Stimulated activated CD4-positive, alpha-beta T cell treated with anti-CD3 and anti-CD28 coated beads, Interleukin-15, amount 100 ng/mL, for 1 hour (primary cell): ENCODE measurements at regions not wholly inside any gene's neighbourhood (a gene's known extent, or its start where the extent isn't known, plus 50 kb on each side); places are given as distances from the start of the nearest gene placed in this dataset.

Source experiments
- DNase-seq, 2 donors: peaks; one replicate each; pipeline ENCODE4 v3.0.0-alpha.2; 2020; ENCODE audit warnings: low read depth in 1 of 2, low spot score in 1 of 2

DNA sequence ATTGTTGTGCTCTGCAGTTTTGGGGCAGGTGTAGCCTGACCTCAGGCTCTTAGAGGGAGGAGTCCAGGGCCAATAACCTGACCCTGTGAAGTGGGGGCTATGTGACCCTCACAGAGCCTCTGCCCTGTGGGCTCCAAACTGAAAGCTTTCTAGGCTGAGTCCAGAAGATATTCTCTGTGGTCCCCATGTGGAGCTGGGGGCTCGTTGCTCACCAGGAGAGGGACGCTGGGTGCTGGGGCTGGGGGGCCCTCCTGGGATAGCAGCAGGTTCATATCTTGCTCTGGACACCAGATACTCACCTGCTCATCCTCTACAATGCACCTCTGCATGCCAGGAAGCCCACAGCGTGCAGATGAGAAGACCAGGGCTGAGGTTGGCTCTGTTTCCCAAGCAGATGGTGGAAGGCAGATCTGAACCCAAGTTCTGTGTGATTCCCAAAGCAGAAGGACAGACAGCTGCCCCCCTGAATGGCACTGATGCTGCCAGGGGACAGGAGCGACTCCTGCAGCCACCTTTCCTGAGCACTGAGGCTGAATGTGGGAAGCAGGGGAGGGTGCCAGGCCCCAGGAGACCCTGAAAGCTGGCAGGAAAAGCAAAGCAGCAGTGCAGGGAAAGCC, 1022.0 kb downstream of the TBC1D22A start:
- no peak for DNase-seq

DNA sequence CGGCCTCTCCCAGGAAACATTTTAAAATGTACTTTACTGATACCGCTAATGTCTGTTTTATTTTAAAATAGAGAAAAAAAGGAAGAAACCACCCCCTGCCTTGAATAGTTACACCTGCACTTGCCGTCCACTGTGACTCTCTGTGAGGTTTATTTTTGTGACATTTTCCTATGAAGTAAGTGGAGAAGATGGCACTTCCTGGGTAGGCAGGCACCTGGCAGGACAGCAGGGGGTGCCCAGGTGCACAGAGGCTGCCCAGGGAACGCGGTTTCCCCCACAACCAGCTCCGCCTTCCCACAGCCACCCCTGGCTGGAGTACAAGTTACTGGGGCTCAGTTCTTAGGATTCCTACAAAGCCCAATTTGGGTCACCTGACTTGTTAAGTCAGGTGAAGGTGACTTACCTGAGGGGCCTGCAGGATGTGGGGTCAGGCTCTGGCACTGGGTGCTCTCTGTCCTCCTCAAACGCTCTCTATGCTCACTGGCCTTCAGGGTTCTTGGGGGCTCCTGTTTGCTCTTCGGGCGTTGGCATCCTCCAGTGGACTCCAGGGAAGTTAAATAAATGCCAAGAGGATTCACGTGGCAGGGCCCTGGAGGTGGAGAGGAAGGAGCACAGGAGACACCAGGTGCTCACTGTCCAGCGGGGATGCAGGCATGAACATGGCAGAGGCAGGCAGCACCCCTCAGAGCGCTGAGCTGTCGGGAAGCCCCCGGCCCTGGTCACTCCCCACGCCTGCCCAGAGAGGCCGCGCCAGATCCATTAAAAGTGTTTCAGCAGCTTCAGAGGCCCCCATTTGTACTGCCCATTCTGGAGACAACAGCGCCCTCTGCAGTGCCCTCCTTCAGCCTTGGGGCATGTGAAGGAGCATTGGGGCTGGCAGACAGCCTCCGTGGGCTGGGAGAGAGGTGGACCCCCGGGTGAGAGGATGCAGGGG, 1021.2 kb downstream of the TBC1D22A start:
- no peak for DNase-seq

DNA sequence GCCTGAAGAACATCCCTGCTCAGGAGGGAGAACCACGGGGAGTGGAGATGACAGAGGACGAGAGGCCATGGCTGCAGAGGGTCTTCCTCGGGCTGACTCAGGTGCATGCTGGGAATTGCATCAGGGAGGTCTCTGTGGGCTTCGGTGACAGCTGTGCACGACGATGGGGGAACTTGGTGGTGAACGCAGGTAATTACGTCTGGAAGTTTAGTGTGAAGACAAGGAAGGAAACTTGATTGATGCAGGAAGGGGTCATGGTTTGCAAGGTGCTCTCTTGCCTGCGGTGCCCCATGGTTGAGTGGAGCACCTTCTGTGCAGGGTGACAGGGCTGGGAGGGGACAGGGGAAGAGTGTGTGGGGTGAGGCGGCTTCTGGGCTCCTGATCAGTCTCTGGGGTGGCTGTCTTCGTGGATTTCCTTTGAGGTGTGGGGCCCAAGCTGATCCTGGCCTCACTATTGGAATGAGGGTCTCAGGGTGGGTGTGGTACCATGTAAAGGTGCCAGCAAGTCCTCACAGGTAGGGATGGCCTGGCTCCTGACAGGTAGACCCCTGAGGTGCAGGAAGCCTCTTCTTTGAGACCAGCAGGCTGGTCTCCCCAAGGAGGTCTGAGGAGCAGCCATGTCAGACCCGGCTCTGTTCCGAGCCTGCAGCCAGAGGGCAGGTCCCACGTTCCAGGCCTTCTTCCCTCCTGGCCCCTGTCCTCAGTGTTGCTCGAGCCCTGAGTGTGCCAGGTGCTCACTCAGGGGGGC, 1020.1 kb downstream of the TBC1D22A start:
- no peak for DNase-seq

DNA sequence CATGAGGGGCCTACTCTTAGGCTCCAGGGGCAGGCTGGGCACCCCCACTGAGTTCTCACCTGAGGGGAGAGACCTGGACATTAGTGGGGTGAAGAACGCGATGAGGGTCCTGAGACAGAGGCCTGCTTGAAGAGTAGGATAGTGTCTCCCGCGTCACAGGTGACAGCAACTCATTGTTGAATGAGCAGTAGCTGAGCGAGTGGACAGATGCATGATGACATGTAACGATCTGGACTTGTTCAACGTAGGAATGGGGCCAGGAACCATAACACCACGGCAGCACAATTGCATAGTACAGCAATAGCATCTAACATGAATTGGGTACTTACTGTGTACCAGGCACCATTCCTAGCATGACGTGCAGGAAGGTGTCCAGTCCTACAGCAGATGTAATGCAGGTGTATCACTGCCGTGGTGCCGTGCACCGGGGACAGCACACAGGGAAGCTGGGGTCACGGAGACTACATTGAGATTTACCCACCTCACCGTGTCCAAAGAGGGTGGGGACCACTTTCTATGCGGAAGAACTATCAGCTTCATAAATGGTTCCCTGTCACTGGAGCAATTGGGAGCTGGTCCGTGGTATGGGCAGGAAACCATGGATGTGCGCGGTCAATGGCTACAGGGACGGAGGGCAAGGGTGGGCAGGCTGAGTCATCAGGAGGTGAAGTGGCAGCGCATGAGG, 1019.1 kb downstream of the TBC1D22A start:
- no peak for DNase-seq

DNA sequence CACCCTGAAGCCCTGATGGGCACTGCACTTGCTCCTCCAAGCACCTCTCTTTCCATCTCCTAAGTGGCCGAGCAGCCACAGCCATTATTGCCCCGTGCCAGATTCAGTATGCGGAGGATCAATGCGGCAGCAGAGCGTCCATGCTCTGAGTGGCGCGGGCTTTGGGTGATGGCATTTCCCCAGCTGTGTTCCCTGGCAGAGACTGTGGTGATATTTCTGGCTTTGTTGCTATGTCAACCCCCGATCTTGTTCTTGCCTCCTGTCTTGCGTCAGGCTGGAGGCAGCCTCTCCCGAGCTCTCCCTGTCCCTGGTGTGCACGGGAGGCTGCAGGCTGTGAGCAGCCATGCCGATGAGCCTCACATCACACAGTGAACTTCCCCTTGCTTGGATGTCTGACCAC, 1018.6 kb downstream of the TBC1D22A start:
- DNase-seq, result no peak

DNA sequence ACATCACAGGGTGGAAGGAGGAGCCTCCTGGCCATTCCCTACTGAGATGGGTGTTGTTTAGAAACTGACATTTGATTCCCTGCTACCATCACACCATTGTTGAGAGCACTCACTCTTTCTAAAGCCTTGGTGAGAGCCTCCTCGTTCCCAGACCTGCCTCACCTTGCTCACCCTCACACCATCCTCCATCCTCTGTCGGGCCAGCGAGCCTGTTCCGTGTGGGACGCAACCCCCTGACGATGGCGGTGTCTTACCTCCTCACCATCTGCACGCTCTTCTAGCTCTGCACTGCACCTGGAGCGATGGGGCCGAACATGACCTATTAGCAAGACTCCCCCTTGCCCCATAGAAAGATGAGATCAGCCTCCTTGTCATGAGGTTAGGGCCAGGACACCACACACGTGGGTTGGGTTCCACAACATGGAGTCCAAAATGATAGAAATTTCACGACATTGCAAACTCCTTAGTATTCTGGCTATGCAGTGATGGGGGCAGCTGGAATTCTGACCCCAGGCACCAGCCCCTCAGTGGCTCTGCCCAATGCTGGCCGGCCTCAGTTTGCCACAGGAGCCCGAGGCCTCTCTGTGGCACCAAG, 1017.9 kb downstream of the TBC1D22A start:
- DNase-seq, result no peak

DNA sequence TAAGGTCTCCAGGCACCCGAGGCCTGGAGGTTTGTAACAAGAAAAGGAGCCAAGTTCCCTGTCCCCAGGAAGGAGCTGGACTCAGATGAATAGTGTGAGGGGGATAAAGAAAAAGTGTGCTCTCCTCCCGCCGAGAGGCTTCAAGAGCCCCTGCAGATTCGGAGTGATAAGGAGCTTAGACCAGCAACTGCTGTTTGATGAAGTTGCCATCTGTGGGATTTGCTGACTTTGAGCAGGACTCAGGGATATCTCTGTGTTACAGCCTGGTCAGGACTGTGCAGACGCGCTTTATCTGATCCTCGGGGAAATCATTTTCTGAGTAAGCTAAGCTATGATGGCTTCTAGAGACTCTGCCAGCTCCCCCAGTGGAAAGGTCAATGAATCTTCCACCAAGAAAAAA, 1017.0 kb downstream of the TBC1D22A start:
- no peak for DNase-seq

DNA sequence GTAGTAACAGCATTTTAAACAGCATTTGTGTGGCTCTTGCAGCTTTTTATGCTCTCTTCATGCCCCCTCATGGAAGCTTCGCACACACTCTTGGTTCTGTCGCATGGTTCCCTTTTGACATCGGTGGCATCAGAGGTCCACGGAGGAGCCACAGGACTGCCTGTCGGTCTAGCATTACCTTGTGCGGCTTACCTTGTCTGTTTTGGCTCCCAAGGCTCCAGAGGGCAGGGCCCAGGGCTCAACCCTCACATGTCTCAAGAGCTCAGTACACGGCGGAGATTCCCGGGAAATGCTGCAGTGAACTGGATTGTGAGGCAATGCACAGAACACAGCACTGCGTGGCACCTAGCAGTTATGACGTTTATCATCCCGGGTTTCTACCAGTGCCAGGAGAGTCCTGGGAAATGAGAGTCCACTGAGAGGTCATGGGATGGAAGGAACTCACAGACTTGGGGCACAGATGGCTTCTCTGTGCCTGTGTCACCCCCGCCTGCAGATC, 1015.8 kb downstream of the TBC1D22A start:
- DNase-seq, result no peak

DNA sequence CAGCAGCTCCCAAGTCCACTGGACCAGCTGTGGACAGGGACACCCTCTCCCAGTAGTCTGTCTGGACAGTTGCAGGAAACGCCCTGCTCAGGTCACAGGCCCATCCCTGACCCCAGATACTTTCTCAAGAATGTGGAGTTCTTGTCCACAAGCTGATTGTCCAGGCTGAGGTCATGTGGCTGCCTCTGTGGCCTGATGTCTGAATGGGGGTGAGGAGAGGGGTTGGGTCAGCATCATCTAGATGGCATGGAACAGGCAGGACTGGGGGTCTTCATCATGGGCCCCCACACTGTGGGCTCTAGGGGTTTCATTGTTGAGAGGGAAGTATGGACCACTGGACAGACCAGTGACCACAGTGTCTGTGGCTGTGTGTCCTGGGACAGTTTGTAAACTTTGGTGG, 1015.0 kb downstream of the TBC1D22A start:
- DNase-seq, result no peak

DNA sequence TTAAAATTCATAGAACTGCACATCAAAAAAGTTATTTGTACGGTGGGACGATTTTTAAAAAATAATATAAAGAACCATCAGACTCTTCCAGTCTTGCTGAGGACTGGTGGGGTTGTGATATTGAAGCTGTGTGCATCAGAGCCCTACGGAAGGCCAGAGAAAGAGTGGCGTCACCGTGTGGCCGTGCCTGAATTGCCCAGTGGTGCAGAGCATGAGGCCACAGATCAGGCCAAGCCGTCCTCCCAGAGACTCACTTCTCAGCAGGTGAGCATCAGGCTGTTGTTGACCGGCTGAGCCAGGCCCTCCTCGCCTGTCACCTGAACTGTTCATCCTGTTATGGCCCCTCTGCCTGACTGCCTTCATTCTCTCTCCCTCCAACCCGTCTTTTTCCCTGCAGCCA, 1013.9 kb downstream of the TBC1D22A start:
- DNase-seq, result no peak

DNA sequence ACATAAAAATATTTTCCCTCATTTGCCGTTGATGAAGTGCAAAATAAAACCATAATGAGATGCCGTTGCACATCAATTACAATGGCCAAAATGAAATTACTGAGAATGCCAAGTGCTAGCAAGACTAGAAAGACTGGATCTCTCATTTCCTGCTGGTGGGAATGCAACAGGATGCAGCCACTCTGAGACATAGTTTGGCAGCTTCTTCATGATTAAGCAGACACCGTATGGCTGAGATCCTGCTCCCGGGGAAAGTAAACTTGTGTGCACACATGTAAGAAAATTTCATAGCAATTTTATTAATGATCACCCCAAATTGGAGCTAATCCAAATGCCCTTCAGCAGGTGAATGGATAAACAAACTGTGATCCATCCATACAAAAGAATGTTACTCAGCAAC, 1013.2 kb downstream of the TBC1D22A start:
- no peak for DNase-seq

DNA sequence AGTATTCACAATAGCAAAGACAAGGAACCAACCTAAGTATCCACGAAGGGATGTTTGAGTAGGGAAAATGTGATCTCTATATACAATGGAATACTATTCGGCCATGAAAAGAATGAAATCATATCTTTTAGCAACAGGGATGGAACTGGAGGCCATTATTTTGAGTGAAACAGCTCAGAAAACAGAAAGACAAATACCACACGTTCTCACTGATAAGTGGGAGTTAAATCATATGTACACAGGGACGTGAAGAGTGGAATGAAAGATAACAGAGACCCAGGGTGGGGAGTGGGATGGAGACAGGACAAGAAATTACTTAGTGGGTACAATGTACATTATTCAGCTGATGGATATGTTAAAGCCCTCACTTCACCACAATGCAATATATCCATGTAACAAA, 1012.7 kb downstream of the TBC1D22A start:
- DNase-seq, result no peak

DNA sequence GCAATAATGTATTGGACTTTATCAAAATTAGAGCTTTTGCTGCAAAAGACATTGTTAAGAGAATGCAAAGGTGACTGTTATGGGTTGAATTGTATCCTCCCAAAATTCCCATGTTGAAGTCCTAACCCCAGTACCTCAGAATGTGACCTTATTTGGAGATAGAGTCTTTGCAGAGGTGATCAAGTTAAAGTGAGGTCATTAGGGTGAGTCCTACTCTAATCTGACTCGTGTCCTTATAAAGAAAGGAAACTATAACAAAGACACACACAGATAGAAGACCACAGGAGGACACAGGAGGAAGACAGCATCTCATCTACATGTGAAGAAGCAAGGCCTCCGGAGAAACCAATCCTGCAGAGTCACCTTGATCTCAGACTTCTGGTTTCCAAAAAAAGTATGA, 1011.2 kb downstream of the TBC1D22A start:
- no peak for DNase-seq

DNA sequence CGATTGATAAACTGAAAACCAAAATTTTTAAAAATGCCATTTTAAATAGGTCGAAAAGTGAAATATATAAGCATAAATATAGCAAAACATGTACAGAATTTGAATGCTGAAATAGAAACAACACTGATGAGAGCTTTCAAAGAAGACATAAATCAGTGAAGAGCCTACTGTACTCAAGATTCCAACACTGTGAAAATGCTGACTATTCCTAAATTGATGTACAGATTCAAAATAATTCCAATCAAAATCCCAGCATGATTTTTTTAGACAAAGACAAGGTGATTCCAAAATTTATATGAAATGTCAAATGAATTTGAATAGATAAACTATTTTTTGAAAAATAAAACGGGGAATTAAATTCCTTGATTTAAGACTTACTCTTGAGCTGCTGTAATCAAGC, 1010.4 kb downstream of the TBC1D22A start:
- no peak for DNase-seq

DNA sequence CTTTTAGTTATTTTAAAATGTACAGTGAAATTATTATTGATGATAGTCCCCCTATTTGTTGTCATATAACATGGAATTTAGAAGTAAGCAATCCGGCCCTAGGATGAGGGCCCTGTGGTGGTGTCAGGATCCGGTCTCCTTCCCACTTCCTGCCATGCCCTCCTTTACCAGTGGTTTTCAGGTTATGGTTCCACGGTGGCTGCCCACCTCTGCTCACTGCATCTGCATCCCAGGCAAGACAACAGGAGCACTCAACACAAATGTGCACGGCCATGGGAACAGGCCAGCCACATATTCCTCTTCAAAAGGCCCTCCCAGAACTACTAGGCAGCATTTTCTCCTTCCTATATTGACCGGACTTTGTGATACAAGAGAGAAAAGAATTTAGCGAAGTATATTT, 1007.2 kb downstream of the TBC1D22A start:
- DNase-seq, result no peak

DNA sequence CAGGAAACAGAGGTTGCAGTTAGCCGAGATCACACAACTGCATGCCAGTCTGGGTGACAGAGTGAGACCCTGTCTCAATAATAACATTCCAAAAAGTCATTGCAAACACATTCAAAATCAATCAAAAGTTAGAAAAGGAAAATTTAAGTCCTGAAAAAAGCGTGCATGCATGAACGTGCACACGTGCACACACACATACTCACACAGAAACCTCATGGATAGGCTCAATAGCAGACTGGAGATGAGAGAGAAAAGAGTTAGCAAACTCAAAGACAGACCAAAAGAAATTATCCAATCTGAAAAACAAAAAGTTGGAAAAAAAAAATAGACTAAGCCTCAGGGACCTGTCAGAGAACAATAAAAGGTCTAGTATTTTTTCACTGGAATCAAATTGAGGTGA, 1005.6 kb downstream of the TBC1D22A start:
- DNase-seq, result no peak

DNA sequence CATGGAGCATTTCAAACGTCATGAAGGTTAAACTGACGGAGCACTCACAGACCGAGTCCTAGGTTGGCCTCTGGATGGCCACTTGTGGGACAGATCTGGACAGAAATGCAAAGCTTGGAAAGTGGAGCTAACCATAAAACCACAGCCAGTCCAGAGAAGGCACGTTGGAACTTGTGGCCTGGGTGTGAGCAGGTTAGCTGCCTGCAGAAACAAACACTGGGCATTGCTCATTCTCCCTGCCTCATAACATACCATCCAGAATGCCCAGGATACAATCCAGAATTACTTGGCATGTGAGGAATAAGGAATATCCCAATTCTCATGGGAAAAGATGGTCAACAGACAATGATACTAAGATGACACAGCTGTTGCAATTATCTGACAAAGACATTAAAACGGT, 1005.0 kb downstream of the TBC1D22A start:
- no peak for DNase-seq

DNA sequence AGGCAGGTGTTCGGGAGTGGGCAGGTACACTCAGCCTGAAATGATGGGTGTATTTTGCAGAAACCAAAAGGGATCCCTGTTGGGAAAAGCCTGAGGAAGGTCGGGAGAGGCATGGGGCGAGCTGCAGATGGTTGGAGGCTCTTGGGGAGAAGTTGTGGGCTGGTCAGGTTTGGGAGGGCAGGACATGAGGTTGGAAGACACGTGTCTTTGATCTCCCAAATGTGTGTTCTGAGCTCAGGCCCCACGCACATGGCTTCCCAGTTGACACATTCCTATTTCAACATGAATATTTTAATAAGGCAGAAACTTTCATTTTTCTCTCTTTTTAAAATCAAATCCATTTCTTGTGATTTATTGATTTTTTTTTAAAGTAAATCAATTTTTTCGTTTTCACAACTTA, 1003.3 kb downstream of the TBC1D22A start:
- no peak for DNase-seq

DNA sequence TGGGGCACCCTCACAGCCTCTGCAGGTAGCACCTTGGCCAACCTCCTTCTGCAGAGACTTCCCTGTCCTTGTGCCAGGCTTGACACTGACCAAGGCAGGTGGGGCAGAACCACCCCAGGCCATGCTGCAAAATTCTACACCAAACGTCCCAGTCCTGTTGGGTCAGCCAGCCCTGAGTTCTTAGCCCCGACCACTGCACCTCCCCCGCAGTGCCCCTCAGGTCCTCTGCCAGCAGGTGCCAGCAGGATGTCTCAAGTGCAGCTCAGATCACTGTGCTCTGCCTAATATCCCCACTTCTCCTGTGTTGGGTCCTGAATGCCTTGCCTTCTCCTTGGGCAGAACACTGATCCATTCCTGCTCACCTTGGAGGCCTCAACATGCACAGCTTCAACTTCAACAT, 999.7 kb downstream of the TBC1D22A start:
- DNase-seq, result no peak

DNA sequence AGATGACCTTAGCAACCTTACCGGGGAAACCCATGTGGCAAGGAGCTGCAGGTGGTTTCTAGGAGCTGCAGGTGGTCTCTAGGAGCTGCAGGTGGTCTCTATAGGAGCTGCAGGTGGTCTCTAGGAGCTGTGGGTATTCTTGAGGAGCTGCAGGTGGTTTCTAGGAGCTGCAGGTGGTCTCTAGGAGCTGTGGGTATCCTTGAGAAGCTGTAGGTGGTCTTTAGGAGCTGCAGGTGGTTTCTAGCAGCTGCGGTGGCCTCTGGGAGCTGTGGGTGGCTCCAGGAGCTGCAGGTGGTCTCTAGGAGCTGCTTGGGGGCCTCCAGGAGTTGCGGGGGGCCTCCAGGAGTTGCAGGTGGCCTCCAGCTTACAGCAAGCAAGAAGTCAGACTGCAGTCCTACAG, 997.5 kb downstream of the TBC1D22A start:
- no peak for DNase-seq

DNA sequence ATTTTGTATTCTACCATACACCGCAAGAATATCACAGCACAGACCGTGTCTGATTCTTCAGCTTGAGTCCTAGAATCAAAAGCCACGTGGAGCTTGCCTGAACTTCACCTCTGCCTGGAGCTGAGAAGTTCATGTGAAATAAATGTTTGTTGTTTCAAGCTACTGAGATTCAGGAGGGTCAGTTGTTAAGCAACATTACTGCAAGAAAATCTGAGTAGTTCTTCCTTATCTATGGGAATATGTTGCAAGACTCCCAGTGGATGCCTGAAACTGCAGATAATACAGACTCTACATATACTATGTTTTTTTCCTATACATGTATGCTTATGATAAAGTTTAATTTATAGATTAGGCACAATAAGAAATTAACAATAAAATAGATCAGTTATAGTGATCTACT, 995.3 kb downstream of the TBC1D22A start:
- no peak for DNase-seq
